ENCODE measurements at regions not wholly inside any gene's neighbourhood (a gene's known extent, or its start where the extent isn't known, plus 50 kb on each side); places are given as distances from the start of the nearest gene placed in this dataset.
A peak's percentile ranks its signal among the peaks of the same experiment; 100 is the strongest.

DNA sequence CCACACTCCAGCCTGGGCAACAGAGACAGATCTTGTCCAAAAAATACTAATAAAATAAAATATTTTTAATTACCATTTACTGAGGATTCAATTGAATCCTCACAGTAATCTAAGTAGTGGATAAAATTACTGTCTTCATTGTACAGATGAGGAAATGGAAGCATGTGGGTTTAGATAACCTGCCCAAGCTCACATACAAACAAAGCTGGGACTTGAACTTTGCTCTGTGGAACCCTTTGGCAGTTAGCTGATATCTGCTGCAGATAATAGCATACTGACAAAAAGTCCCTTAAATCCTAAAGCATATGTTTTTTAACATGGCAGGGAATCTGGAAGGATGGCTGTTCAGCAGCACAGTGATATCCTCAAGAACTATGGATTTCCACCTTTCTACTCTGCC is 130.9 kb upstream of the MROH9 start:
- no peak overlapping the region for H3K4me2 ChIP-seq (ENCODE audit: low read depth, low read length)
- CTCF ChIA-PET (ENCODE audit: low intra/inter-chr PET ratio, low total read pairs): no interaction called here
- H3K79me2 ChIP-seq (ENCODE audit: insufficient read depth, low read length): no peaks in the 10 kb centered on the region
- H4K20me1 ChIP-seq (ENCODE audit: insufficient read depth, low read length): no peaks in the 10 kb centered on the region
- FAIRE-seq: no peak
- no peak overlapping the region for H3K9ac ChIP-seq (ENCODE audit: insufficient read depth, low read depth, low read length)
- H3K27ac ChIP-seq (ENCODE audit: extremely low read length, insufficient read depth, low read length): no peak overlapping the region
- POLR2A ChIA-PET: no interaction called here
- H3K36me3 ChIP-seq (replicated peaks in 1 of 2; ENCODE audit: control insufficient read depth in 1 of 2, insufficient read depth in 2 of 2, low read length in 2 of 2): no peaks in the 10 kb centered on the region
- in situ Hi-C loops (cut with HindIII; ENCODE audit: extremely low pct_ligation_motif_present, low pct_unique_long_range_greater_than_20kb) (no loop called here), intact Hi-C loops (cut with micrococcal nuclease; ENCODE audit: unreplicated experiment) (no loop called here)
- no peak overlapping the region for H3K4me3 ChIP-seq (replicated peaks in 1 of 3; ENCODE audit: insufficient read depth in 1 of 3, low read depth in 2 of 3, low read length in 3 of 3)
- no peak overlapping the region for H2AFZ ChIP-seq (ENCODE audit: low read length)
- H3K27me3 ChIP-seq (ENCODE audit: control insufficient read depth in 1 of 2, insufficient read depth in 2 of 2, low read length in 2 of 2): no peaks in the 10 kb centered on the region; a peak in 1 of 5 replicates
- no peaks in the 10 kb centered on the region for H3K9me3 ChIP-seq (ENCODE audit: low read length)
- peak; percentile 7 for DNase-seq (ENCODE audit: low spot score)
- no peaks in the 10 kb centered on the region for H3K4me1 ChIP-seq (ENCODE audit: insufficient read depth, low read length)
- TF ChIP-seq, protein P1, sequence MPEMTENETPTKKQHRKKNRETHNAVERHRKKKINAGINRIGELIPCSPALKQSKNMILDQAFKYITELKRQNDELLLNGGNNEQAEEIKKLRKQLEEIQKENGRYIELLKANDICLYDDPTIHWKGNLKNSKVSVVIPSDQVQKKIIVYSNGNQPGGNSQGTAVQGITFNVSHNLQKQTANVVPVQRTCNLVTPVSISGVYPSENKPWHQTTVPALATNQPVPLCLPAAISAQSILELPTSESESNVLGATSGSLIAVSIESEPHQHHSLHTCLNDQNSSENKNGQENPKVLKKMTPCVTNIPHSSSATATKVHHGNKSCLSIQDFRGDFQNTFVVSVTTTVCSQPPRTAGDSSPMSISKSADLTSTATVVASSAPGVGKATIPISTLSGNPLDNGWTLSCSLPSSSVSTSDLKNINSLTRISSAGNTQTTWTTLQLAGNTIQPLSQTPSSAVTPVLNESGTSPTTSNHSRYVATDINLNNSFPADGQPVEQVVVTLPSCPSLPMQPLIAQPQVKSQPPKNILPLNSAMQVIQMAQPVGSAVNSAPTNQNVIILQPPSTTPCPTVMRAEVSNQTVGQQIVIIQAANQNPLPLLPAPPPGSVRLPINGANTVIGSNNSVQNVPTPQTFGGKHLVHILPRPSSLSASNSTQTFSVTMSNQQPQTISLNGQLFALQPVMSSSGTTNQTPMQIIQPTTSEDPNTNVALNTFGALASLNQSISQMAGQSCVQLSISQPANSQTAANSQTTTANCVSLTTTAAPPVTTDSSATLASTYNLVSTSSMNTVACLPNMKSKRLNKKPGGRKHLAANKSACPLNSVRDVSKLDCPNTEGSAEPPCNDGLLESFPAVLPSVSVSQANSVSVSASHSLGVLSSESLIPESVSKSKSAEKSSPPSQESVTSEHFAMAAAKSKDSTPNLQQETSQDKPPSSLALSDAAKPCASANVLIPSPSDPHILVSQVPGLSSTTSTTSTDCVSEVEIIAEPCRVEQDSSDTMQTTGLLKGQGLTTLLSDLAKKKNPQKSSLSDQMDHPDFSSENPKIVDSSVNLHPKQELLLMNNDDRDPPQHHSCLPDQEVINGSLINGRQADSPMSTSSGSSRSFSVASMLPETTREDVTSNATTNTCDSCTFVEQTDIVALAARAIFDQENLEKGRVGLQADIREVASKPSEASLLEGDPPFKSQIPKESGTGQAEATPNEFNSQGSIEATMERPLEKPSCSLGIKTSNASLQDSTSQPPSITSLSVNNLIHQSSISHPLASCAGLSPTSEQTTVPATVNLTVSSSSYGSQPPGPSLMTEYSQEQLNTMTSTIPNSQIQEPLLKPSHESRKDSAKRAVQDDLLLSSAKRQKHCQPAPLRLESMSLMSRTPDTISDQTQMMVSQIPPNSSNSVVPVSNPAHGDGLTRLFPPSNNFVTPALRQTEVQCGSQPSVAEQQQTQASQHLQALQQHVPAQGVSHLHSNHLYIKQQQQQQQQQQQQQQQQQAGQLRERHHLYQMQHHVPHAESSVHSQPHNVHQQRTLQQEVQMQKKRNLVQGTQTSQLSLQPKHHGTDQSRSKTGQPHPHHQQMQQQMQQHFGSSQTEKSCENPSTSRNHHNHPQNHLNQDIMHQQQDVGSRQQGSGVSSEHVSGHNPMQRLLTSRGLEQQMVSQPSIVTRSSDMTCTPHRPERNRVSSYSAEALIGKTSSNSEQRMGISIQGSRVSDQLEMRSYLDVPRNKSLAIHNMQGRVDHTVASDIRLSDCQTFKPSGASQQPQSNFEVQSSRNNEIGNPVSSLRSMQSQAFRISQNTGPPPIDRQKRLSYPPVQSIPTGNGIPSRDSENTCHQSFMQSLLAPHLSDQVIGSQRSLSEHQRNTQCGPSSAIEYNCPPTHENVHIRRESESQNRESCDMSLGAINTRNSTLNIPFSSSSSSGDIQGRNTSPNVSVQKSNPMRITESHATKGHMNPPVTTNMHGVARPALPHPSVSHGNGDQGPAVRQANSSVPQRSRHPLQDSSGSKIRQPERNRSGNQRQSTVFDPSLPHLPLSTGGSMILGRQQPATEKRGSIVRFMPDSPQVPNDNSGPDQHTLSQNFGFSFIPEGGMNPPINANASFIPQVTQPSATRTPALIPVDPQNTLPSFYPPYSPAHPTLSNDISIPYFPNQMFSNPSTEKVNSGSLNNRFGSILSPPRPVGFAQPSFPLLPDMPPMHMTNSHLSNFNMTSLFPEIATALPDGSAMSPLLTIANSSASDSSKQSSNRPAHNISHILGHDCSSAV (CRISPR knock-in tag; IDR thresholded peaks at IDR 0.05; ENCODE audit: borderline replicate concordance): no peak
- TF ChIP-seq ZNF816 (CRISPR knock-in tag; IDR thresholded peaks at IDR 0.05; ENCODE audit: borderline replicate concordance) (no peak), RORA (CRISPR knock-in tag; IDR thresholded peaks at IDR 0.05) (no peak), HNF4A (CRISPR knock-in tag; IDR thresholded peaks at IDR 0.05) (peak; percentile 44)
- TF ChIP-seq, protein P2, sequence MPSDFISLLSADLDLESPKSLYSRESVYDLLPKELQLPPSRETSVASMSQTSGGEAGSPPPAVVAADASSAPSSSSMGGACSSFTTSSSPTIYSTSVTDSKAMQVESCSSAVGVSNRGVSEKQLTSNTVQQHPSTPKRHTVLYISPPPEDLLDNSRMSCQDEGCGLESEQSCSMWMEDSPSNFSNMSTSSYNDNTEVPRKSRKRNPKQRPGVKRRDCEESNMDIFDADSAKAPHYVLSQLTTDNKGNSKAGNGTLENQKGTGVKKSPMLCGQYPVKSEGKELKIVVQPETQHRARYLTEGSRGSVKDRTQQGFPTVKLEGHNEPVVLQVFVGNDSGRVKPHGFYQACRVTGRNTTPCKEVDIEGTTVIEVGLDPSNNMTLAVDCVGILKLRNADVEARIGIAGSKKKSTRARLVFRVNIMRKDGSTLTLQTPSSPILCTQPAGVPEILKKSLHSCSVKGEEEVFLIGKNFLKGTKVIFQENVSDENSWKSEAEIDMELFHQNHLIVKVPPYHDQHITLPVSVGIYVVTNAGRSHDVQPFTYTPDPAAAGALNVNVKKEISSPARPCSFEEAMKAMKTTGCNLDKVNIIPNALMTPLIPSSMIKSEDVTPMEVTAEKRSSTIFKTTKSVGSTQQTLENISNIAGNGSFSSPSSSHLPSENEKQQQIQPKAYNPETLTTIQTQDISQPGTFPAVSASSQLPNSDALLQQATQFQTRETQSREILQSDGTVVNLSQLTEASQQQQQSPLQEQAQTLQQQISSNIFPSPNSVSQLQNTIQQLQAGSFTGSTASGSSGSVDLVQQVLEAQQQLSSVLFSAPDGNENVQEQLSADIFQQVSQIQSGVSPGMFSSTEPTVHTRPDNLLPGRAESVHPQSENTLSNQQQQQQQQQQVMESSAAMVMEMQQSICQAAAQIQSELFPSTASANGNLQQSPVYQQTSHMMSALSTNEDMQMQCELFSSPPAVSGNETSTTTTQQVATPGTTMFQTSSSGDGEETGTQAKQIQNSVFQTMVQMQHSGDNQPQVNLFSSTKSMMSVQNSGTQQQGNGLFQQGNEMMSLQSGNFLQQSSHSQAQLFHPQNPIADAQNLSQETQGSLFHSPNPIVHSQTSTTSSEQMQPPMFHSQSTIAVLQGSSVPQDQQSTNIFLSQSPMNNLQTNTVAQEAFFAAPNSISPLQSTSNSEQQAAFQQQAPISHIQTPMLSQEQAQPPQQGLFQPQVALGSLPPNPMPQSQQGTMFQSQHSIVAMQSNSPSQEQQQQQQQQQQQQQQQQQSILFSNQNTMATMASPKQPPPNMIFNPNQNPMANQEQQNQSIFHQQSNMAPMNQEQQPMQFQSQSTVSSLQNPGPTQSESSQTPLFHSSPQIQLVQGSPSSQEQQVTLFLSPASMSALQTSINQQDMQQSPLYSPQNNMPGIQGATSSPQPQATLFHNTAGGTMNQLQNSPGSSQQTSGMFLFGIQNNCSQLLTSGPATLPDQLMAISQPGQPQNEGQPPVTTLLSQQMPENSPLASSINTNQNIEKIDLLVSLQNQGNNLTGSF (CRISPR knock-in tag; IDR thresholded peaks at IDR 0.05): no peak
- peak; percentile 51; the same call in 2 of the 3 replicates for ATAC-seq
- BruUV-seq (replicated peaks): no TSS peak
